HCT116 (cell line): ENCODE measurements at regions not wholly inside any gene's neighbourhood (a gene's known extent, or its start where the extent isn't known, plus 50 kb on each side); places are given as distances from the start of the nearest gene placed in this dataset.

Experiments used
- ATAC-seq: fragments of 200-7000 bp; cut with Tn5 transposase; 2 replicates; pipeline ENCODE4 v1.9.1; 2020; ENCODE audit warnings: mild to moderate bottlenecking, moderate library complexity
- BruUV-seq: library from RNA; stranded (reverse); fragments of 400-500 nt; replicated peaks from 2 replicates; lab custom pipeline; 2021; lab: Mats Ljungman, UMichigan
- CTCF ChIA-PET: fragments of 300-600 bp; sonication (Branson Sonifier 250); formaldehyde crosslinking; loops from one replicate; lab custom pipeline; 2021; ENCODE audit warnings: antibody characterized with exemption; lab: Charles Lee
- POLR2A ChIA-PET: fragments of 300-600, 350-600 bp; sonication (Branson Sonifier 250); formaldehyde crosslinking; loops from one replicate; lab custom pipeline; 2021; ENCODE audit warnings: antibody characterized with exemption; lab: Charles Lee
- RAD21 ChIA-PET, 2 experiments: fragments of 300-600 bp; sonication (Branson Sonifier 250); formaldehyde crosslinking; loops; one replicate each; lab custom pipeline; 2023; ENCODE audit warnings: low total read pairs in 2 of 2; ENCODE audit not compliant: uncharacterized antibody in 2 of 2, unreplicated experiment in 2 of 2, low non-redundant PET in 1 of 2; lab: Charles Lee
- DNase-seq: peaks from one replicate; pipeline ENCODE4 v3.0.0-alpha.2; 2010; ENCODE audit warnings: low read depth, low spot score
- H2AFZ ChIP-seq: fragments of 200-600 bp; shearing (Covaris generic), sonication (generic); 2 replicates; pipeline ENCODE4 v1.6.1; 2017; ENCODE audit warnings: low read depth, mixed run types, mixed read lengths, antibody characterized with exemption, low read length; ENCODE audit not compliant: poor library complexity, severe bottlenecking
- H3K27ac ChIP-seq: 2 replicates; pipeline ENCODE4 v1.5.1; 2012; ENCODE audit warnings: low read depth, low read length
- H3K27me3 ChIP-seq: fragments of 200-600 bp; sonication (generic); 2 replicates; pipeline ENCODE4 v1.6.1; 2016; ENCODE audit warnings: mixed run types, low read length, mixed read lengths; ENCODE audit not compliant: insufficient read depth
- H3K36me3 ChIP-seq, 2 experiments: fragments of 200-500 bp in 1 of 2; fragments of 200-600 bp in 1 of 2; sonication (Bioruptor generic) in 1 of 2; sonication (generic) in 1 of 2; 2 replicates each; pipeline versions ENCODE4 v1.5.1 to v1.6.1; 2014 to 2016; ENCODE audit warnings: low read length in 2 of 2, inconsistent platforms in 1 of 2, mixed read lengths in 1 of 2, mixed run types in 1 of 2; ENCODE audit not compliant: insufficient read depth in 2 of 2, control insufficient read depth in 1 of 2
- H3K4me1 ChIP-seq, 2 experiments: fragments of 200-600 bp in 1 of 2; sonication (generic) in 1 of 2; 2 replicates each; pipeline versions ENCODE4 v1.5.1 to v1.6.1; 2012 to 2017; ENCODE audit warnings: low read length in 2 of 2, inconsistent platforms in 1 of 2, mild to moderate bottlenecking in 1 of 2, mixed read lengths in 1 of 2, mixed run types in 1 of 2, moderate library complexity in 1 of 2; ENCODE audit not compliant: insufficient read depth in 2 of 2, control insufficient read depth in 1 of 2
- H3K4me2 ChIP-seq: fragments of 200-600 bp; sonication (generic); 2 replicates; pipeline ENCODE4 v1.6.1; 2017; ENCODE audit warnings: mixed run types, low read length, mixed read lengths
- H3K4me3 ChIP-seq, 2 experiments: fragments of 200-600 bp in 1 of 2; sonication (generic) in 1 of 2; replicated peaks in 1 of 2; 2 replicates each; pipeline ENCODE4 v1.5.1; 2011 to 2016; ENCODE audit warnings: low read length in 2 of 2, control low read depth in 1 of 2, low read depth in 1 of 2, mild to moderate bottlenecking in 1 of 2, mixed read lengths in 1 of 2, mixed run types in 1 of 2
- H3K79me2 ChIP-seq: fragments of 200-600 bp; sonication (generic); 2 replicates; pipeline ENCODE4 v1.6.1; 2017; ENCODE audit warnings: mild to moderate bottlenecking, mixed run types, low read length, moderate library complexity, mixed read lengths; ENCODE audit not compliant: insufficient read depth
- H3K9ac ChIP-seq: fragments of 200-600 bp; sonication (generic); 2 replicates; pipeline ENCODE4 v1.6.1; 2016; ENCODE audit warnings: low read length, mixed read lengths
- H3K9me2 ChIP-seq: fragments of 200-600 bp; sonication (generic), shearing (Covaris generic); 2 replicates; pipeline ENCODE4 v1.6.1; 2017; ENCODE audit warnings: mixed run types, mild to moderate bottlenecking, moderate library complexity; ENCODE audit not compliant: insufficient read depth
- H3K9me3 ChIP-seq, 2 experiments: fragments of 200-500 bp in 1 of 2; fragments of 200-600 bp in 1 of 2; sonication (Bioruptor generic) in 1 of 2; sonication (generic) in 1 of 2; 2 replicates each; pipeline ENCODE4 v1.6.1; 2014 to 2017; ENCODE audit warnings: low read length in 2 of 2, mixed read lengths in 2 of 2, inconsistent platforms in 1 of 2, low read depth in 1 of 2, mild to moderate bottlenecking in 1 of 2, mixed run types in 1 of 2, moderate library complexity in 1 of 2; ENCODE audit not compliant: control insufficient read depth in 1 of 2, insufficient read depth in 1 of 2
- H4K20me1 ChIP-seq: fragments of 200-600 bp; sonication (generic), shearing (Covaris generic); 2 replicates; pipeline ENCODE4 v1.6.1; 2017; ENCODE audit warnings: mixed run types, mild to moderate bottlenecking, moderate library complexity; ENCODE audit not compliant: insufficient read depth
- CBX3 ChIP-seq: IDR thresholded peaks from 2 replicates; pipeline ENCODE4 v1.6.1; 2012; ENCODE audit warnings: low read depth
- CTCF ChIP-seq, 3 experiments: fragments of 200-600 bp in 1 of 3; sonication (generic) in 1 of 3; IDR thresholded peaks in 2 of 3; conservative IDR thresholded peaks in 1 of 3; 2 replicates each; pipeline ENCODE4 v1.5.1; 2012 to 2017; ENCODE audit warnings: low read depth in 2 of 3, low read length in 2 of 3, antibody characterized with exemption in 1 of 3, borderline replicate concordance in 1 of 3, control low read depth in 1 of 3, mild to moderate bottlenecking in 1 of 3, mixed read lengths in 1 of 3, mixed run types in 1 of 3, moderate library complexity in 1 of 3; ENCODE audit not compliant: insufficient read depth in 1 of 3
- ELF1 ChIP-seq: IDR thresholded peaks from 2 replicates; pipeline ENCODE4 v1.6.1; 2012; ENCODE audit warnings: low read depth, borderline replicate concordance
- FOSL1 ChIP-seq: IDR thresholded peaks from 2 replicates; pipeline ENCODE4 v1.6.1; 2012; ENCODE audit warnings: low read depth
- JUND ChIP-seq: IDR thresholded peaks from 2 replicates; pipeline ENCODE4 v1.6.1; 2012
- POLR2A ChIP-seq: IDR thresholded peaks from 2 replicates; pipeline ENCODE4 v1.7.0; 2011; ENCODE audit warnings: borderline replicate concordance; ENCODE audit not compliant: insufficient read depth, insufficient read length; ENCODE audit errors: extremely low read depth
- RAD21 ChIP-seq: IDR thresholded peaks from 2 replicates; pipeline ENCODE4 v1.6.1; 2012; ENCODE audit warnings: low read depth, mild to moderate bottlenecking
- SIN3A ChIP-seq: IDR thresholded peaks from 2 replicates; pipeline ENCODE4 v1.6.1; 2012; ENCODE audit warnings: low read depth
- SP1 ChIP-seq: IDR thresholded peaks from 2 replicates; pipeline ENCODE4 v1.6.1; 2012; ENCODE audit warnings: low read depth
- SRF ChIP-seq: IDR thresholded peaks from 2 replicates; pipeline ENCODE4 v1.6.1; 2012; ENCODE audit warnings: low read depth
- ZBTB33 ChIP-seq: IDR thresholded peaks from 2 replicates; pipeline ENCODE4 v1.6.1; 2011; ENCODE audit warnings: mild to moderate bottlenecking, low read length, moderate library complexity; ENCODE audit not compliant: insufficient replicate concordance; ENCODE audit errors: extremely low read depth
- ZNF274 ChIP-seq: fragments of 200-500 bp; sonication (Bioruptor generic); IDR thresholded peaks from 2 replicates; pipeline ENCODE4 v1.6.1; 2014; ENCODE audit warnings: mild to moderate bottlenecking, low read depth, low read length, inconsistent platforms
- intact Hi-C: fragments of 100-400 bp; cut with micrococcal nuclease; formaldehyde crosslinking; loops from 2 replicates; pipeline ENCODE4 v1.10.0; 2022

- DNase-seq (peak; percentile 27), ATAC-seq (peak; percentile 77)
- ChIA-PET POLR2A (no interaction called here), RAD21 (interaction anchor here (0.6 to 2.9 kb wide), 7 partner anchors 9 to 494 kb away, joined by 3 to 29 read pairs (median 3); no protein-coding TSS in a partner anchor), CTCF (interaction anchor here (0.5 to 3.6 kb wide), 28 partner anchors 9 to 1532 kb away, joined by 3 to 111 read pairs (median 4); partner anchors contain the start of gene TGFBR2)
- no TSS peak for BruUV-seq
- H3K27ac ChIP-seq = no peak overlapping the region
- H4K20me1 ChIP-seq = no peaks in the 10 kb centered on the region
- intact Hi-C loops = loop anchor here (1.0 to 10.0 kb wide), 5 partner anchors 86 to 546 kb away; no protein-coding TSS in a partner anchor
- no peak overlapping the region for H3K4me3 ChIP-seq
- no peak overlapping the region for H3K4me2 ChIP-seq
- H3K9me3 ChIP-seq = no peaks in the 10 kb centered on the region
- peak overlapping the region; percentile 41 for H2AFZ ChIP-seq
- H3K79me2 ChIP-seq = no peaks in the 10 kb centered on the region
- no peaks in the 10 kb centered on the region for H3K9me2 ChIP-seq
- no peaks in the 10 kb centered on the region for H3K36me3 ChIP-seq
- no peaks in the 10 kb centered on the region for H3K27me3 ChIP-seq
- H3K9ac ChIP-seq = no peak overlapping the region
- no peaks in the 10 kb centered on the region for H3K4me1 ChIP-seq
- TF ChIP-seq ELF1 = no peak
- peak; percentile 62 to 86 (median 82) for TF ChIP-seq CTCF (IDR thresholded peaks at IDR 0.05 in 2 of 3, conservative IDR thresholded peaks at IDR 0.05 in 1 of 3; ENCODE audit: borderline replicate concordance in 1 of 3, insufficient read depth in 1 of 3, low read depth in 2 of 3, low read length in 2 of 3)
- peak; percentile 91 for TF ChIP-seq RAD21
These were observed 407.2 kb upstream of the TGFBR2 start for GRCh38 chr3:30199096-30199759.

- Histone ChIP-seq H3K4me2 (no peak overlapping the region), H2AFZ (no peak overlapping the region), H3K9ac (no peak overlapping the region), H3K36me3 (no peaks in the 10 kb centered on the region), H4K20me1 (no peaks in the 10 kb centered on the region), H3K4me3 (no peak overlapping the region), H3K27ac (no peak overlapping the region), H3K27me3 (no peaks in the 10 kb centered on the region), H3K4me1 (no peaks in the 10 kb centered on the region), H3K9me2 (no peaks in the 10 kb centered on the region), H3K79me2 (no peaks in the 10 kb centered on the region), H3K9me3 (no peaks in the 10 kb centered on the region)
- CTCF ChIA-PET = interaction anchor here (0.9 to 3.6 kb wide), 6 partner anchors 22 to 1532 kb away, joined by 3 to 111 read pairs (median 10); no protein-coding TSS in a partner anchor
- POLR2A ChIA-PET = no interaction called here
- DNase-seq (no peak), ATAC-seq (no peak)
- RAD21 ChIA-PET = no interaction called here
- intact Hi-C loops = loop anchor here (1.0 to 10.0 kb wide), 5 partner anchors 87 to 545 kb away; no protein-coding TSS in a partner anchor
- no TSS peak for BruUV-seq
- TF ChIP-seq POLR2A = no peak
- TF ChIP-seq RAD21 = no peak
- TF ChIP-seq SRF = no peak
- no peak for TF ChIP-seq FOSL1
- no peak for TF ChIP-seq SIN3A
- TF ChIP-seq ZBTB33 = no peak
- no peak for TF ChIP-seq SP1
- TF ChIP-seq CTCF (IDR thresholded peaks at IDR 0.05 in 2 of 3, conservative IDR thresholded peaks at IDR 0.05 in 1 of 3; ENCODE audit: borderline replicate concordance in 1 of 3, insufficient read depth in 1 of 3, low read depth in 2 of 3, low read length in 2 of 3) = no peak
- TF ChIP-seq CBX3 = no peak
- TF ChIP-seq ELF1 = no peak
- no peak for TF ChIP-seq ZNF274
- TF ChIP-seq JUND = no peak
These were observed 406.5 kb upstream of the TGFBR2 start for GRCh38 chr3:30199855-30200254.
